Neuron (in vitro differentiated cells): ENCODE measurements at regions not wholly inside any gene's neighbourhood (a gene's known extent, or its start where the extent isn't known, plus 50 kb on each side); places are given as distances from the start of the nearest gene placed in this dataset.

Experiments
- H2AFZ ChIP-seq: one replicate; pipeline ENCODE4 v1.6.1; 2013; ENCODE audit warnings: low read depth, mild to moderate bottlenecking, inconsistent platforms, low read length, moderate library complexity
- H3K27me3 ChIP-seq: one replicate; pipeline ENCODE4 v1.6.1; 2013; ENCODE audit warnings: low read length; ENCODE audit not compliant: insufficient read depth
- H3K36me3 ChIP-seq: one replicate; pipeline ENCODE4 v1.6.1; 2013; ENCODE audit warnings: low read length; ENCODE audit not compliant: insufficient read depth
- H3K4me1 ChIP-seq: one replicate; pipeline ENCODE4 v1.6.1; 2013; ENCODE audit warnings: low read length; ENCODE audit not compliant: insufficient read depth
- H3K4me3 ChIP-seq: 2 replicates; pipeline ENCODE4 v1.5.1; 2013; ENCODE audit warnings: mild to moderate bottlenecking, low read length, moderate library complexity
- H3K9me3 ChIP-seq: one replicate; pipeline ENCODE4 v1.6.1; 2013; ENCODE audit warnings: low read length

DNA sequence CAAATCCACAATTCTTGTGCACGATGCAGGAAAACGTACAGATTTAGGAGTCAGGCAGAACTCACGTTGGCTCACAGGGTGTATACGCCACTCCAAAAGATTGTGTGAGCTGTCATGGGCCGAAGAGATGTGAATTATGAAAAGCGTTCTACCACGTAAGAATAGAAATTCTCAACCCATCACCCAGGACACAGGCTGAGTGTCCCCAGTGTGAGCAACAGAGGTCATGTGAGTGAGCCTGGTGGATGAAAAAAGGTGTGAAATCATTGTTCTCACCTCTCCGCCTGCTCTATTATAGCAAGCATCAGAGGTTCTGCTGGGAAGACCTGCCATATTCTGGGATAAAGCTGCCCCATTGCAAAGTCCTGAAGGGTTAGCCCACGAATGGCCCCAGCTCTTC is 235.0 kb downstream of the MN1 start:
- Histone ChIP-seq H3K36me3 (no peaks in the 10 kb centered on the region), H3K9me3 (peaks cover 3% of the 10 kb centered on the region), H3K27me3 (no peaks in the 10 kb centered on the region), H3K4me3 (no peak overlapping the region), H2AFZ (no peak overlapping the region), H3K4me1 (peaks cover 17% of the 10 kb centered on the region)

DNA sequence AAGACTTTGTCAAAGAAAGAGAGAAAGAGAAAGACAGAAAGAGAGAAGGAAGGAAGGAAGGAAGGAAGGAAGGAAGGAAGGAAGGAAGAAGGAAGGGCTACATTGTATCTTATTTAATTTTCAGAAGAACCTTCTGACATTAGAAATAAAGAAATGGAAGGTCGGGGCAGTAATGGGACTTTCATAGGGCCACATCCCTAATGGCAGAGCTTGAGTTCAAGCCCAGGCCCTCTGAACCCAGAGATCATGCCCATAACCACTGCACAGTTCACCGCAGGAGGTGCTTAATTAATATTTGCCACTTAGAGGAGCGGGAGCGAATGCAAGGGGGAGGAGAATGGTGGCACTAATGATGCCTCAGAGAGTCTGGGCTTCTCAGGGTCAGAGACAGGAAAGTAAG is 233.3 kb downstream of the MN1 start:
- Histone ChIP-seq H3K4me1 (peaks cover 31% of the 10 kb centered on the region), H3K27me3 (no peaks in the 10 kb centered on the region), H2AFZ (no peak overlapping the region), H3K36me3 (no peaks in the 10 kb centered on the region), H3K9me3 (peaks cover 3% of the 10 kb centered on the region), H3K4me3 (no peak overlapping the region)

DNA sequence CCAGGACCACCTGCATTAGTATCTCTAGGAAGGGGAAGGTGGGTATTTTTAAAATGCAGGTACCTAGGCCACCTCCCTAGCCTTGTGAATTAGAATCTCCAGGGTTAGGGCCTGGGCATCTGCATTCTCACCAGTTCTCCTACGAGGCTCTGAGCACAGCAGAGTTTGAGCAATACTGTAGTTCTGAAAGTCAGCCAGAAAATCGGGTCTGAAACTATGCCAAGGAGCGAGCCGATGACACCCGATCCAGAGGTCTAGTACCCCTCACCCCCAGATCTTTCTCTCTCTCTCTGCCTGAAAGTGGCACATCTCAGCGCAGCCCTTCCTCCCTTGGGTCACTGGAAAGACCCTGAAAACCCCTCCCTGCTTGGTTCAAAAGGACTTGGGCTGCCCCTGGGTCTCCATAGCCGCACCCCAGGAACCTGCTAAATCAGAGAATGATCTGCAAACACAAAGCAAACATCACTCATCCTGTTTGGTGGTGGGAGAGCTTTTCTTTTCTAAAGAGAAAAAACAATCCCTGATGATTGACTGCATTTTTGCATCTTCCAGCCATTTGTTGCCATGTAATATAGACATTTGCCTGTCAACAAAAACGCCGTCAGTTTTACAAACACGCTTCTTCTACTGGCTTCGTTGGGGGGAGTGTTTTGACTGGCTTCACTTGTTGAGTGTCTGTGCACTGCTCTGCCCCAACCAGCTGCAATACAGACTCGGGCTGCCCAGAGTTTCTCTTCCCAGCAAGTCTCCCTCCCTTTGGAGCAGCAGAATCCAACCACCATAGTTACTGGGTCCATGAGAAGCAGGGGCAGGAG is 229.9 kb downstream of the MN1 start:
- Histone ChIP-seq H3K9me3 (no peaks in the 10 kb centered on the region), H3K27me3 (no peaks in the 10 kb centered on the region), H3K4me1 (peaks cover 41% of the 10 kb centered on the region), H2AFZ (no peak overlapping the region), H3K36me3 (no peaks in the 10 kb centered on the region), H3K4me3 (no peak overlapping the region)

DNA sequence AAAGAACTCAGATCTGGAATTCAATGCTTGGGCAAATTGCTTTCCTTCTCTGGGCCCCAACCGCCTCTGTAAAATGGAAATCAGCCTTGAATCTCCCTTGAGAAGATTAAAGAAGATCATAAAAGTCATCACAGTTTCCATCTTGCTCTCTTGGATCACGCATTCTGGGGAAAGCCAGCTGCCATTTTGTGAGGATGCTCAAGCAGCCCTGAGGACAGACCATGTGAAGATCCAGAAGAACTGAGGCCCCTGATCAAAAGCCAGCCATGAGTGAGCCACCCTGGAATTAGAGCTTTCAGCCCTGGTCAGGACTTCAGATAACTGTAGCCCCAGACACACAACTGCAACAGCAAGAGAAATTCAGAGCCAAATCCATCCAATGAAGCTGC is 229.3 kb downstream of the MN1 start:
- Histone ChIP-seq H3K4me1 (peaks cover 39% of the 10 kb centered on the region), H3K36me3 (no peaks in the 10 kb centered on the region), H2AFZ (no peak overlapping the region), H3K4me3 (no peak overlapping the region), H3K27me3 (no peaks in the 10 kb centered on the region), H3K9me3 (no peaks in the 10 kb centered on the region)

DNA sequence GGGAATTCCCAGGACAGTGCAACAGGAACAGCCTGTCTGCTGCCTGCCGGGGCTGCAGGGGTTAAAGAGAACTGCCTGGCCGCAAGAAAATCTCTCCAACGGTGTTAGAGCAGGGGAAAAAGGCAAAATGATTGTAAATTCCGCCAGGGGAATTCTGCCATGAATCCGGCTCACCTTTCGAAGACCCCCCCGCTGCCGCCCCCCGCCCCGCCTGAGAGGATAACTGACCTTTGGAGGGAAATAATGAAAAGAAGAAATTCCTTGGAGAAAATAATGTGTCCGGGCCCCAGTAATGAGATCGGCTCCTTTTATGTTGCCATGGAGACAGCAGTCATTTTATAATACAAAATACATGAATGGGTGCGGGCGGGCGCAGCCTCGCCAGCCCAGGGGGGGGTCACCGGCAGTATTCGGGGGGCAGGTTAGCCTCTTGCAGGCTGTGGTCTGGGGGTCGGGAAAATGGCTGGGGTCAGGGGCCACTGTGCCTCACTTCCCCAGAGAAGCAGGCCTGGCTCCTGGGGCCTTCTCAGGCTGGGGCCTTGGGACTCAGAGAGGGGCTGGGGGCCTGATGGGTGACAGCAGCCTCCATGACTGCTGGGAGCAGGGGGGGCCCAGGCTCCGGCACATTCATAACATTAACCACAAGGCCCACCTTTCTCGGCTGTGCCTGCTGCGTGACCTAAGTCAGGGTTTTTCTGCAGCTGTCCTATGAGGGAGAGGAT is 228.1 kb downstream of the MN1 start:
- Histone ChIP-seq H3K27me3 (no peaks in the 10 kb centered on the region), H2AFZ (no peak overlapping the region), H3K4me1 (peaks cover 39% of the 10 kb centered on the region), H3K36me3 (no peaks in the 10 kb centered on the region), H3K4me3 (peak overlapping the region; percentile 15), H3K9me3 (no peaks in the 10 kb centered on the region)

DNA sequence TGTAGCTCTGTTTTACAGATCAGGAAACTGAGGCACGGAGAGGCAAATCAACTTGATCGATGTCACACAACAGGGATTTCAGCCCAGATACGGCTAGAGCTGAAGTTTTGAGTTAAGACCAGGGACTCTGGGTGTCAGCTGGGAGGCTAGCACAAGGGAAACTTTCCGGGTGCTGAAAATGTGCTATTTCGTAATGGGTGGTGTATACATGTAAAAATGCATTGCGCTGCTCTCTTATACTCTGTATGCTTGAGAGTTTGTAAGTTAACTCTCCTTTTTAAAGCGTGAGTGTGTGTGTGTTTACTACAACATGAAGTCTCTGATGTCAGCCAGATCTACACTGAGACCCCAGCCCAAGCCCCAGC is 227.6 kb downstream of the MN1 start:
- Histone ChIP-seq H3K4me1 (peaks cover 39% of the 10 kb centered on the region), H2AFZ (no peak overlapping the region), H3K36me3 (no peaks in the 10 kb centered on the region), H3K9me3 (no peaks in the 10 kb centered on the region), H3K27me3 (no peaks in the 10 kb centered on the region), H3K4me3 (no peak overlapping the region)

DNA sequence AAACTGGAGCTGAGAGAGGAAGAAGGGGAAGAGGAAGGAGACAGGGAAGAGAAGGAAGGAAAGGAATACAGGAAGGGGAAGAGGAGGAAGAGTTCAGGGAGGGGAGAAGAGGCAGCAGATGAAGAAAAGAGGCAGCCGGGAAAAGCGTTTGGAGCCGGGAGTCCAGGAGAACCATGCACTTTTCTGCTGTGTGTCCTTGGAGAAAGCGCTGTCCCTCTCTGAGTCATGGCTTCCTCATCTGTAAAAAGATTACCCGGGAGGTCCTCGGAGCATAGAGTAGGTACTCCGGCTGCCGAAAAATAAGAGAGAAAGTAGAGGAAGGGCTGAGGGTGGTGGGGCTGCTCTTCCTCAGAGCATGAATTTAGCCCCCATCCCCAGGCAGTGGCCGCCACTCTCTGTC is 226.9 kb downstream of the MN1 start:
- H2AFZ ChIP-seq, result no peak overlapping the region
- H3K36me3 ChIP-seq, result no peaks in the 10 kb centered on the region
- peaks cover 39% of the 10 kb centered on the region for H3K4me1 ChIP-seq
- H3K27me3 ChIP-seq, result no peaks in the 10 kb centered on the region
- no peak overlapping the region for H3K4me3 ChIP-seq
- no peaks in the 10 kb centered on the region for H3K9me3 ChIP-seq

DNA sequence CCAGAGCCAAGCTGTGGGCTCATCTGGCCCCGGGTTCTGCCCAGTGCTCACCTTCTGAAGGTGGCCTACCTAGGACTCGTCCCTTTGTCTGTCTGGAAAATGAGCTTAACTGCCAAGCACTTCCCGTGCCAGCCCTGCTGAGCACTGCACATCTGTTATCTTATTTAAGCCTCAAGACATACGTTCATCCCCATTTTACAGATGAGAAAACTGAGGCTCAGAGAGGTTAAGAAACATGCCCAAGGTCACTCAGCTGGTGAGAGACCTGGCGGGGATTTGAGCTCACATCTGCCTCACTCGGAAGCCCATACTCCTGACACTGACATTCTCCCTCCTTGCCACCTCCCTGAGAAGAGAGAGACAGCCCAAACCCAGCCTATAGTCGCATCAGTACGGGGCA is 226.2 kb downstream of the MN1 start:
- Histone ChIP-seq H3K4me1 (peaks cover 39% of the 10 kb centered on the region), H3K4me3 (no peak overlapping the region), H2AFZ (no peak overlapping the region), H3K27me3 (no peaks in the 10 kb centered on the region), H3K36me3 (no peaks in the 10 kb centered on the region), H3K9me3 (no peaks in the 10 kb centered on the region)

DNA sequence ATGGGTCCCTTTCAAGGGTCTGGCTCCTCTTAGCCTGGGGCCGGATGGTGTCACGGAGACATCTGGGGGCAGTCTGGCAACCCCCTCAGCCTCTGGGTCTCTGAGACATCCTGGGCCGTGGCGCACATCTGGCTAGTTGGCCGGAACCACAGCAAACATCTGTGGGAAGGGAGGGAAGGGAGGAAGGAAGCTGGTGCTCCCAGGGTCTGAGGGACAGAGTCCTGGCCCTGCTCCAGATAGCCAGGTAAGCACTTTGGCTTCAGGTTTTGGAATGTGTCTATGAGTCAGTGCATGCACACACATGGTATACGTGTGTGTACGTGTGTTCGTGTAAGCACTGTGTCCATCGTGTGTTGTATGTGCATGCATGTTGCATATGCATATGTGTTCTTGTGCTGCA is 225.1 kb downstream of the MN1 start:
- Histone ChIP-seq H3K36me3 (no peaks in the 10 kb centered on the region), H3K9me3 (no peaks in the 10 kb centered on the region), H2AFZ (no peak overlapping the region), H3K27me3 (no peaks in the 10 kb centered on the region), H3K4me1 (peaks cover 37% of the 10 kb centered on the region), H3K4me3 (no peak overlapping the region)

DNA sequence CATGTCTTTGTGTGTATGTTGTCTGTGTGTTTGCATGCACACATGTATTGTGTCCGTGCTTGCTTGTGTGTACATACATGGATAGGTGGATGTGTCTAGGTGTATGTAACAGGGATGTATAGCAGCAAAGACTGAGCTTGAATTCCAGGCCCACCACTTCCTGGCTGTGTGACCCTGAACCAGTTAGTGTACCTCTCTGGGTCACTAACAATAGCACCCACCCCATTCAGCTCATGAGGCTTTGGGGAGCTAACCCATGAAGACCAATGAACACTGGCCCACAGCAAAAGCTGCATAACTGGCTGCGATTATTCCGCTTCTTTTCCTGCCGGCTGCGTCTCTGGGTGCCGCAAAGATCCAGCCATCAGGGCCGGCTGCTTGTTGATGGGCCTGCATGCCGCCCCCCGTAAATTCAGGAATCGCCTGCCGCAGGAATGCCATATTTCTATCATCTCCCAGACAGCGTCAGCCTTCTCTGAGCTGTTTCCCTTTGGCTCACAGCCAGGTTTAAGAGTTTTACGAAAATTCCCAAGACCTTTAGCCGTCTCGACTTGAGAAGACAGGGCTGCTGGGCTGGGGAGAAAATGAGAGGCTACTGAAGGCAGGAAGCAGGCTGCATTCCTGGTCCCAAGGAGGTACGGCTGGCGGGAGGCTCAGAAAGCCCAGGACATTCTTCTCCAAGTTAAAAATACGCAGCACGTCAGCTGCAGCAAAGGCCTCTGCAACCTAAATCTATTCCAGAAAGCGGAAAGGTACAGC is 224.6 kb downstream of the MN1 start:
- H3K36me3 ChIP-seq, result no peaks in the 10 kb centered on the region
- H2AFZ ChIP-seq, result no peak overlapping the region
- H3K9me3 ChIP-seq, result no peaks in the 10 kb centered on the region
- H3K4me3 ChIP-seq, result no peak overlapping the region
- H3K27me3 ChIP-seq, result no peaks in the 10 kb centered on the region
- peaks cover 31% of the 10 kb centered on the region for H3K4me1 ChIP-seq

DNA sequence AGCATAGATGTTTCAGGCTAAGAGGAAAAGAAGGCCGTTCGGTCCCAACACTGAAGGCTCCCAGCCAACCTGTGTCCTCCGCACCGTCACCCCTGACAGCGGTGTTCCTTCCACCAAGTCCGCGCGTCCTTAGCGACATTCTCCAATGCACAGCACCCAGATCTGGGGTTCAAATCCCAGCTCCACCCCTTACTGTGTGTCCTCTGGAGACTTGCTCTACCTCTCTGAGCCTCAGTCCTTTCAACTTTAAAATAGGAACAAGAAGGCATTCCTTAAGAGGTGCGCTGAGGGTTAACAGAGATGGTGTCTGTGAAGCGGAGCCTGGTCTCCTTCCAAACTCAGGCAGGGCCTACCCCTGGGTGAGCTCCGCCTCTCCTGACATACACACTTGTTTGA is 224.0 kb downstream of the MN1 start:
- Histone ChIP-seq H3K36me3 (no peaks in the 10 kb centered on the region), H3K4me3 (no peak overlapping the region), H3K9me3 (no peaks in the 10 kb centered on the region), H2AFZ (no peak overlapping the region), H3K27me3 (no peaks in the 10 kb centered on the region), H3K4me1 (peaks cover 25% of the 10 kb centered on the region)

DNA sequence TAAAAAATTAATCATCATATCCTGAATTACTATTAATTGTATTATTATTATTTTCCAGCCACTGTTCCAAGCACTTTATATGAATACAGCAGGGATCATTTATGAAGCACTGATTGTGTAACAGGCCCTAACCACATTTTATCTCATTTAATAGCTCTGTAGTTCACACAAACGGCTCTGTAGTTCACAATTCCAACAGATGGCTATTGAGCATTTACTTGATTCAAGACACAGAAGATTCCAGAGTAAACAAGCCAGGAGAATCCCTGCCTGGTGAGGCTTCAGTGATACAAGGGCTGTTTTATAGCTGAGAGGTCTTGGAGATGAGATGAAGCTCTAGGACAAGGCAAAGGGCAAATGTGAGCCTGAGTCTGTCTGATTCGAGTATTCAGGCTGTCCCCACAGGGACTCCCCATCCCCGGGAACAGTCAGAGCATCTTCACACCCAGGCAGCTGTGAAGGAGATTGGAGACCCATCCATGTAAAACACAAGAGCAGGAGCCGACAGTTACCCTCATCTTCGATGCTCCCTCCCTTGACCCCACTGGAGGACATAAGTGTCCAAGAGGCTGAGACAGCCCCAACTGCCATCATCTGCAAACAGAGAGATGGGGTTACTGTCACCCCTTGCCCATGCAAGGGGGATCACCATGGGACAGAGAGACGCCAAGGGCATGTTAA is 222.5 kb downstream of the MN1 start:
- Histone ChIP-seq H3K4me1 (peaks cover 13% of the 10 kb centered on the region), H3K4me3 (no peak overlapping the region)

More for the DNA sequence above, 222.5 kb downstream of the MN1 start:
- no peak overlapping the region for H2AFZ ChIP-seq
- no peaks in the 10 kb centered on the region for H3K9me3 ChIP-seq
- H3K36me3 ChIP-seq, result no peaks in the 10 kb centered on the region
- H3K27me3 ChIP-seq, result no peaks in the 10 kb centered on the region
